ENCODE measurements at regions not wholly inside any gene's neighbourhood (a gene's known extent, or its start where the extent isn't known, plus 50 kb on each side); places are given as distances from the start of the nearest gene placed in this dataset.

DNA sequence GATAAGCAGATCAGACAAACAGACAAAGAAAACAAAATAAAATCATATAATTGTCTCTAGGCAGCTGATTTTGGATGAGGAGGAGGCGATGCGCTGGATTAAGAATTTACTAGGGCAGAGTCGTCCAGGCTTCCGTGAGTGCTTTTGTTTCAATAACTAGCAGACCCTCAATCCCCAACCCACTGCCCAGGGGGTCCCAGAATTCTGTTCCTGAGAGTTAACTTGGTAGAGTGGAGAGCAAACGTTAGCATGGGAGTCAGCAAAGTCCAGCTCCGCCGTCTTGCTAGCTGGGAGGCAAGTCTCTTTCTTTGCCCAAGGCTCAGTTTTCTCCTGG, 95.5 kb upstream of the TBX5 start:
- WGBS = 22% methylated on average over 6 of the region's 7 CpGs
- Histone ChIP-seq H2AK5ac (ENCODE audit: low read length, severe bottlenecking) (no peak overlapping the region), H3K9ac (ENCODE audit: low read length) (no peak overlapping the region), H3K27me3 (ENCODE audit: control insufficient read depth in 1 of 2, insufficient read depth in 1 of 2, low read length in 2 of 2) (peaks cover 0 to 89% of the 10 kb centered on the region in 2 experiments), H3K23ac (ENCODE audit: low read length in 2 of 2) (no peak overlapping the region), H2AFZ (ENCODE audit: low read depth, low read length) (no peak overlapping the region), H3K18ac (ENCODE audit: low read depth in 1 of 2, low read length in 2 of 2) (no peak overlapping the region), H3K9me3 (ENCODE audit: control insufficient read depth, low read length) (no peaks in the 10 kb centered on the region), H3K36me3 (ENCODE audit: control insufficient read depth in 1 of 2, insufficient read depth in 2 of 2, low read depth in 1 of 2, low read length in 2 of 2) (no peaks in the 10 kb centered on the region), H3K14ac (ENCODE audit: low read length in 2 of 2) (no peak overlapping the region), H3K27ac (ENCODE audit: low read length, poor library complexity, severe bottlenecking) (no peak overlapping the region), H2BK5ac (ENCODE audit: low read depth, low read length, poor library complexity, severe bottlenecking) (no peak overlapping the region), H3K4me2 (ENCODE audit: low read length, poor library complexity, severe bottlenecking) (no peak overlapping the region), H3K4me3 (ENCODE audit: insufficient read depth in 1 of 2, low read depth in 1 of 2, low read length in 2 of 2) (no peak overlapping the region), H2BK12ac (ENCODE audit: low read length in 2 of 2) (no peak overlapping the region), H4K8ac (ENCODE audit: low read length) (no peak overlapping the region), H2BK120ac (ENCODE audit: low read depth, low read length) (no peak overlapping the region), H3K4me1 (ENCODE audit: control insufficient read depth, insufficient read depth, low read depth, low read length) (no peaks in the 10 kb centered on the region), H2BK15ac (ENCODE audit: low read depth, poor library complexity, severe bottlenecking) (no peak overlapping the region), H3K79me1 (replicated peaks; ENCODE audit: low read length, poor library complexity, severe bottlenecking) (no peaks in the 10 kb centered on the region), H3K4ac (ENCODE audit: low read depth in 1 of 2, low read length in 2 of 2) (no peak overlapping the region), H4K91ac (ENCODE audit: low read length) (no peak overlapping the region)
- DNase-seq = no peak

DNA sequence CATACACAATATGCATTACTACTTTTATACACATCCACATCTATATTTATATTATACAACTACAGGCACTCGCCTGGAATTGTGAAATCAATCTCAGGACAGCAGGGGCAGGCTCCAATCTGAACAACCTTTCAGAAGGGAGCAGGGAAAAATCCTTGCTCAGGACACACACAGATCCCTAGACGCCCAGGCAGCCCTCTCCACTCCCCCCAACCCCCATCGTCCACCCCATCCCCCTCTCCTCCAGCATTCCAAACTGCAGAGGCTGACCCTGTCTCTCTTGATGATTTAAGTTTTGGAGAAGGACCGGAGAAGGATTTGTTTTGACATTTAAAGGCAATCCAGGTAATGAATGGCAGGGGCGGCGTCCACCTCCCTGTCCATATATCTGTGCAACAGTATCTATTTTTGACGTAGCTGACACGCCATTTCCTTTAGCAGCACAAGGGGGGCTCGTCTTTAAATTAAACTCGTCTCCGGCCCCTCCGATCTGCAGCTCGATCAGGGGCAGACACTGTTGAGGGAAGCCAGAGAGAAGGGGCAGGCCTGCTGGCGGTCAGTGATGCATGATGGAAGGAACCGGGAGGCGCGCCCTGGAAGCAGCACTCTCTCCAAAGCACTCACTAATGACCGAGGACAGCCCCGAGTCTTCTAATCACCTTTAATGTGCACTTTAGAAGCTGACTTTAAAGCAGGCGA, 95.0 kb upstream of the TBX5 start:
- Histone ChIP-seq H3K9me3 (ENCODE audit: control insufficient read depth, low read length) (no peaks in the 10 kb centered on the region), H2BK5ac (ENCODE audit: low read depth, low read length, poor library complexity, severe bottlenecking) (no peak overlapping the region), H3K36me3 (ENCODE audit: control insufficient read depth in 1 of 2, insufficient read depth in 2 of 2, low read depth in 1 of 2, low read length in 2 of 2) (no peaks in the 10 kb centered on the region), H3K14ac (ENCODE audit: low read length in 2 of 2) (no peak overlapping the region), H3K18ac (ENCODE audit: low read depth in 1 of 2, low read length in 2 of 2) (no peak overlapping the region), H3K9ac (ENCODE audit: low read length) (no peak overlapping the region), H3K4me2 (ENCODE audit: low read length, poor library complexity, severe bottlenecking) (no peak overlapping the region), H3K4ac (ENCODE audit: low read depth in 1 of 2, low read length in 2 of 2) (no peak overlapping the region), H2BK120ac (ENCODE audit: low read depth, low read length) (no peak overlapping the region), H3K27ac (ENCODE audit: low read length, poor library complexity, severe bottlenecking) (no peak overlapping the region), H2AFZ (ENCODE audit: low read depth, low read length) (no peak overlapping the region), H3K4me1 (ENCODE audit: control insufficient read depth, insufficient read depth, low read depth, low read length) (no peaks in the 10 kb centered on the region), H2BK15ac (ENCODE audit: low read depth, poor library complexity, severe bottlenecking) (no peak overlapping the region), H4K8ac (ENCODE audit: low read length) (no peak overlapping the region), H3K27me3 (ENCODE audit: control insufficient read depth in 1 of 2, insufficient read depth in 1 of 2, low read length in 2 of 2) (peaks cover 0 to 89% of the 10 kb centered on the region in 2 experiments), H2BK12ac (ENCODE audit: low read length in 2 of 2) (no peak overlapping the region), H2AK5ac (ENCODE audit: low read length, severe bottlenecking) (no peak overlapping the region), H3K23ac (ENCODE audit: low read length in 2 of 2) (no peak overlapping the region), H4K91ac (ENCODE audit: low read length) (no peak overlapping the region), H3K79me1 (replicated peaks; ENCODE audit: low read length, poor library complexity, severe bottlenecking) (no peaks in the 10 kb centered on the region), H3K4me3 (ENCODE audit: insufficient read depth in 1 of 2, low read depth in 1 of 2, low read length in 2 of 2) (no peak overlapping the region)
- no peak for DNase-seq
- 2% methylated on average over 17 of the region's 20 CpGs for WGBS

DNA sequence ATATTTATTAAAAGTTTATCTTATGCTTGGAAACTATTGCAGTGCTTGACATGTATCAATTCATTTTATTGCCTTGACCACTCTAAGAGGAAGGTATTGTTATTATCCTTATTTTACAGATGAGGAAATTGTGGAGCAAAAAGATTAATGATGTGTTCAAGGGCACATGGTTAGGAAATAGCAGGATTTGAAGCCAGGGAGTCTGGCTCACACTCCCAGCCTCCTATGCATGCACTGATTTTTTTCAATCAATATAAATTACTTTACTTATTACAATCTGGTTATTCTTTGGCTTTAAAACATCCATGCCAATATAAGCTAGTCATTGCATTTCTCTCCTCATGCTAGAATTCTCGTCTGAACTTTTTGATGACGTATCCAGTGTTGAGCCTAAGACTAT, 94.2 kb upstream of the TBX5 start:
- no peak for DNase-seq
- H2BK12ac ChIP-seq (ENCODE audit: low read length in 2 of 2) = no peak overlapping the region
- no peak overlapping the region for H3K4me3 ChIP-seq (ENCODE audit: insufficient read depth in 1 of 2, low read depth in 1 of 2, low read length in 2 of 2)
- no peaks in the 10 kb centered on the region for H3K79me1 ChIP-seq (replicated peaks; ENCODE audit: low read length, poor library complexity, severe bottlenecking)
- no peak overlapping the region for H2AK5ac ChIP-seq (ENCODE audit: low read length, severe bottlenecking)
- peaks cover 0 to 89% of the 10 kb centered on the region in 2 experiments for H3K27me3 ChIP-seq (ENCODE audit: control insufficient read depth in 1 of 2, insufficient read depth in 1 of 2, low read length in 2 of 2)
- H4K91ac ChIP-seq (ENCODE audit: low read length) = no peak overlapping the region
- H3K4me2 ChIP-seq (ENCODE audit: low read length, poor library complexity, severe bottlenecking) = no peak overlapping the region
- no peaks in the 10 kb centered on the region for H3K4me1 ChIP-seq (ENCODE audit: control insufficient read depth, insufficient read depth, low read depth, low read length)
- H2BK15ac ChIP-seq (ENCODE audit: low read depth, poor library complexity, severe bottlenecking) = no peak overlapping the region
- no peak overlapping the region for H3K27ac ChIP-seq (ENCODE audit: low read length, poor library complexity, severe bottlenecking)
- H3K18ac ChIP-seq (ENCODE audit: low read depth in 1 of 2, low read length in 2 of 2) = no peak overlapping the region
- H2BK120ac ChIP-seq (ENCODE audit: low read depth, low read length) = no peak overlapping the region
- H3K36me3 ChIP-seq (ENCODE audit: control insufficient read depth in 1 of 2, insufficient read depth in 2 of 2, low read depth in 1 of 2, low read length in 2 of 2) = no peaks in the 10 kb centered on the region
- H3K9me3 ChIP-seq (ENCODE audit: control insufficient read depth, low read length) = no peaks in the 10 kb centered on the region
- no peak overlapping the region for H2AFZ ChIP-seq (ENCODE audit: low read depth, low read length)
- no peak overlapping the region for H3K9ac ChIP-seq (ENCODE audit: low read length)
- 68% methylated on average over 2 of the region's 2 CpGs for WGBS
- H2BK5ac ChIP-seq (ENCODE audit: low read depth, low read length, poor library complexity, severe bottlenecking) = no peak overlapping the region
- H3K4ac ChIP-seq (ENCODE audit: low read depth in 1 of 2, low read length in 2 of 2) = no peak overlapping the region
- no peak overlapping the region for H4K8ac ChIP-seq (ENCODE audit: low read length)
- no peak overlapping the region for H3K14ac ChIP-seq (ENCODE audit: low read length in 2 of 2)
- no peak overlapping the region for H3K23ac ChIP-seq (ENCODE audit: low read length in 2 of 2)

DNA sequence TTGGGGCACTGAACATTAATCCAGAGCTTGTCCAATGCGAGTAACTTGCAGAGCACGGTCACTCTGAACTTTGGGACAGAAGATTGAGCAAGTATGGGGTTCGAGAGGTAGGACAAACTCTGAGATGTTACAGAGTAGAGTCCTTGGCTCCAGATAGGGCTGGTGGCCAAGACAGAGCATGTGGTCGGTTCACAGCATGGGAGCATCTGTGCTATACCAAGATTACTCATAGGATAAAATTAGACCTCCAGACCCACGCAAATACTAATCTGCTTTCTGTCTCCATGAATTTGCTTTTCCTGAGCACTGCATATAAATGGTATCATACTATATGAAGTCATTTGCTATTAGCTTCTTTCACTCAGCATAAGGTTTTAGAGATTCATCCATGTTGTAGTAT, 93.4 kb upstream of the TBX5 start:
- H4K8ac ChIP-seq (ENCODE audit: low read length) = no peak overlapping the region
- no peak overlapping the region for H2BK120ac ChIP-seq (ENCODE audit: low read depth, low read length)
- H3K4me2 ChIP-seq (ENCODE audit: low read length, poor library complexity, severe bottlenecking) = no peak overlapping the region
- no peak overlapping the region for H3K18ac ChIP-seq (ENCODE audit: low read depth in 1 of 2, low read length in 2 of 2)
- 52% methylated on average over 4 of the region's 5 CpGs for WGBS
- H3K9ac ChIP-seq (ENCODE audit: low read length) = no peak overlapping the region
- peaks cover 0 to 89% of the 10 kb centered on the region in 2 experiments for H3K27me3 ChIP-seq (ENCODE audit: control insufficient read depth in 1 of 2, insufficient read depth in 1 of 2, low read length in 2 of 2)
- no peak overlapping the region for H2BK12ac ChIP-seq (ENCODE audit: low read length in 2 of 2)
- no peak overlapping the region for H3K4me3 ChIP-seq (ENCODE audit: insufficient read depth in 1 of 2, low read depth in 1 of 2, low read length in 2 of 2)
- no peak overlapping the region for H3K14ac ChIP-seq (ENCODE audit: low read length in 2 of 2)
- H4K91ac ChIP-seq (ENCODE audit: low read length) = no peak overlapping the region
- no peak for DNase-seq
- H3K4ac ChIP-seq (ENCODE audit: low read depth in 1 of 2, low read length in 2 of 2) = no peak overlapping the region
- no peak overlapping the region for H3K23ac ChIP-seq (ENCODE audit: low read length in 2 of 2)
- H3K27ac ChIP-seq (ENCODE audit: low read length, poor library complexity, severe bottlenecking) = no peak overlapping the region
- H2BK5ac ChIP-seq (ENCODE audit: low read depth, low read length, poor library complexity, severe bottlenecking) = no peak overlapping the region
- H3K79me1 ChIP-seq (replicated peaks; ENCODE audit: low read length, poor library complexity, severe bottlenecking) = no peaks in the 10 kb centered on the region
- no peak overlapping the region for H2BK15ac ChIP-seq (ENCODE audit: low read depth, poor library complexity, severe bottlenecking)
- no peaks in the 10 kb centered on the region for H3K4me1 ChIP-seq (ENCODE audit: control insufficient read depth, insufficient read depth, low read depth, low read length)
- no peak overlapping the region for H2AK5ac ChIP-seq (ENCODE audit: low read length, severe bottlenecking)
- no peak overlapping the region for H2AFZ ChIP-seq (ENCODE audit: low read depth, low read length)
- H3K9me3 ChIP-seq (ENCODE audit: control insufficient read depth, low read length) = no peaks in the 10 kb centered on the region
- H3K36me3 ChIP-seq (ENCODE audit: control insufficient read depth in 1 of 2, insufficient read depth in 2 of 2, low read depth in 1 of 2, low read length in 2 of 2) = no peaks in the 10 kb centered on the region
